PC-9 (cell line): ENCODE measurements at regions not wholly inside any gene's neighbourhood (a gene's known extent, or its start where the extent isn't known, plus 50 kb on each side); places are given as distances from the start of the nearest gene placed in this dataset.

Experiments
- CTCF ChIP-seq: fragments of 200-600 bp; sonication (generic); conservative IDR thresholded peaks from 2 replicates; pipeline ENCODE4 v1.6.1; 2017; ENCODE audit warnings: mixed run types, antibody characterized with exemption, mild to moderate bottlenecking, moderate library complexity
- EZH2 ChIP-seq: fragments of 200-600 bp; sonication (generic); IDR thresholded peaks from 2 replicates; pipeline ENCODE4 v1.8.0; 2017; ENCODE audit warnings: antibody characterized with exemption, low read depth

GRCh38 chr7:16189026-16189715 is 232.2 kb downstream of the CRPPA start:
- TF ChIP-seq CTCF: no peak
- no peak for TF ChIP-seq EZH2
